ENCODE measurements at regions not wholly inside any gene's neighbourhood (a gene's known extent, or its start where the extent isn't known, plus 50 kb on each side); places are given as distances from the start of the nearest gene placed in this dataset.

- peak; percentile 82 for DNase-seq
Observed at GRCh38 chr2:44825702-44826101, 115.8 kb upstream of the SIX3 start.

DNA sequence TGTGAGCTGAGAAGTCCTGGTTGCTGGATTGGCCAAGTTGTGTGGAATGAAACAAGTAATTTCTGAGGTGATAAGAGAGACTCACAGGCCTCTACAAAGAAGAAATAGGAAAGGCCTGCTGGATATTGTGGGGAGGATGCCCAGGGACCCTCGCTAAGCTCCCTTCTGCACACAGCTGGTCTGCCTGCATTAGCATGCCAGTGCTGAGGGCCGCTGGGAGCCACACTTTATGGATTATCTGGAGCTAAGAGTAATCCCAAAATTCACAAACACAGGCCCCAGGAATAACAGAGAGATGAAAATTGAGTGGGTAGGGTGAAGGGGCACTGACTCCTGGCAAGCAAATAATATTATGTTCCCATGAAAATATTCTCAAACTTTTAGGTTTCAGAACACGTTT lies 114.9 kb upstream of the SIX3 start:
- no peak for DNase-seq

GRCh38 chr2:44829771-44830170 lies 111.7 kb upstream of the SIX3 start:
- DNase-seq, result no peak

DNA sequence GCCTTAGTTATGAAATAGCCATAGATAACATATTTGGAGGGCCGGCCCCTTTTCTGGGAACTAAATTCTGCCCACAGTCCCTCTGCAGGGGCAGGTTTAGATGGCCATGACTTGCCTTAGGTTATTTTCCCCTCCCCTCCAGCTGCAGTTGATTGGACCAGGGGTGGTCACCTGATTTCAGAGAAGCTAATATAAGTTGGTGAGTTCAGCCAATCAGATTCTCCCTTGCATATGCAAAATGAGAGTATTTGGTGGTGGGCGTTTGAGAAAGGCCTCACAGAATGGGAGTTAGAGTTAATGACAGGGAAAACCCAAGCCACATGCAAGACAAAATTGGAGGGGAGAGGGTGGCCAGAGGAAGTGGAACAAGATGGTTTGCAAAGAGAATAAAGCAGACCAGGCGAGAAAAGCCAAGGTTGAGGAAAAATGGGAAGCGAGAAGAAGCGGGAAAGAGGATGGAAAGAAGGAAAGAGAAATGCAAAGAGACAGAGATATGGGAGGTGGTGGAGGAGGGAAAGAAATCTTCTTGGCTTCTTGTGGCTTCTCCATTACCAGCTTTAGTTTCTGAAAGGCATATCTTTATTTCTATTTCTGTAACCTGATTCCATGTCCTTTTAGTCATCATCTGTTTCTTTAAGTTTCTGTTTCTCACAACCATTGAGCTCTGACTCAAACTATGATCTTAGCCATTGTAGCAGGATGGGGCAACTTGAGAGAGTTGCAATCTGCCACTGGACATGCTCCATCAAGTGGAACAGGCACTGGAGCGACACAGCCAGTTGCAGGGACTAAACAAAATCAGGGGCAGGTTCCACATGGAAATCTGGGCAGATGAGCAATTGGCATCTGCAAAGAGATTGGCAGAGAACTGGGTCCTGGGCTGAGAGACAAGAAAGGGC lies 108.1 kb upstream of the SIX3 start:
- DNase-seq, result no peak

- DNase-seq, result no peak
Observed at GRCh38 chr2:44834656-44835055, 106.8 kb upstream of the SIX3 start.

GRCh38 chr2:44836174-44836573 lies 105.3 kb upstream of the SIX3 start:
- DNase-seq, result no peak

- no peak for DNase-seq
Observed at GRCh38 chr2:44836916-44837315, 104.6 kb upstream of the SIX3 start.

GRCh38 chr2:44838116-44838790 lies 103.2 kb upstream of the SIX3 start:
- no peak for DNase-seq

DNA sequence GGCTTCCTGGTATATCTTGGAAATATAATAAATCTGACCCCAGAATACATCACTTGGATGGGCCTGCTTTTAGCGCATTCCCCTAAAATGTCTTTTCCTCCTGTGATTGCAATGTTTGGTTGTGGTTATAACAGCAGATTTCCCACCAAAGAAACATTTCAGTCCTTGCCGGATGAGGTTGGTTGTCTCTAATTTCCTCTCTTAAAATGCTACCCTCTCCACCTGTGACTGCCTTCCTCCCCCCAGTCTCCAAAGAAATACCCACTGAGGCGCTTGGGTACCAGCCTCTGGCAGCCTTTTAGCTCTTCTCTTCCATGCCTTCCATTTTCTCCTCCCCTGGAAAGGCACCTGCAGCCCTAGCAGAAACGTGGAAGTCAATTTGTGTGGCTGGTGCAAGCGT lies 102.1 kb upstream of the SIX3 start:
- DNase-seq, result no peak

DNA sequence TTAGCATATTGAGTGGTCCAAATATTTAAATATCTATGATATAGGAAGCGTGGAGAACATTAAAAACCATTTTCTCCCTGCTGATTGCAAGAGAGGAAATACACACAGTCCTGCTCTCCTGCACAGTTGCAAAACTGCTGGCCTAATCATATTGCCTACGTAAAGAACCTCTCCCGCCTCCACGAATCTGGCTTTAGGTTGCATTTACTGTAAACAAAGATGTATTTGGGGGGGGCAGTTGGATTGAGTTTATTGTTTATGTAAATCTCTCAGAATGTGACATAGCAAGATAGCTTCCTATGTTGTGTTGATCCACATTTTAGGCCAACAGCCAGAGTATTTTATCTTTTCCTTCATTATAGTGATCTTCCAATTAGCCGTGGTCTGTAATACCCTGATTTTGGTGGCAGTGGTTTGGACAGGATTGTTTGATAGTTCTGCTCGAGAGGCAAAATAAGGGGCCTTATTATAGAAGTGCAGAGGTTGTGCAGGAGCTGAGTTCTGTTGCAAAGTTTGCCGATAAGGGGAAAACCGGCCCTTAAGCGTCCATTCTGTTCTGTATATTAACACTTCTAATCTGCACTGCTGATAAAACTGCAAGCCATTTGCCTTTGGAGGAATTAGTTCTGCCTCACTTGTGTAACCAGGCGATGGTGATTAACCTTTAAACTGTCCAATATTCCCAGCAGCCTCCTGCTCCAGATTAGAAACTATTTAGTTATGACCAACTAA lies 101.6 kb upstream of the SIX3 start:
- no peak for DNase-seq

GRCh38 chr2:44840503-44840850 lies 101.0 kb upstream of the SIX3 start:
- DNase-seq, result no peak

GRCh38 chr2:44843086-44843485 lies 98.4 kb upstream of the SIX3 start:
- DNase-seq, result no peak

- no peak for DNase-seq
Observed at GRCh38 chr2:44843641-44844310, 97.7 kb upstream of the SIX3 start.

- no peak for DNase-seq
Observed at GRCh38 chr2:44844651-44845270, 96.7 kb upstream of the SIX3 start.

GRCh38 chr2:44848026-44848425 lies 93.5 kb upstream of the SIX3 start:
- no peak for DNase-seq

GRCh38 chr2:44850016-44850415 lies 91.5 kb upstream of the SIX3 start:
- no peak for DNase-seq

DNA sequence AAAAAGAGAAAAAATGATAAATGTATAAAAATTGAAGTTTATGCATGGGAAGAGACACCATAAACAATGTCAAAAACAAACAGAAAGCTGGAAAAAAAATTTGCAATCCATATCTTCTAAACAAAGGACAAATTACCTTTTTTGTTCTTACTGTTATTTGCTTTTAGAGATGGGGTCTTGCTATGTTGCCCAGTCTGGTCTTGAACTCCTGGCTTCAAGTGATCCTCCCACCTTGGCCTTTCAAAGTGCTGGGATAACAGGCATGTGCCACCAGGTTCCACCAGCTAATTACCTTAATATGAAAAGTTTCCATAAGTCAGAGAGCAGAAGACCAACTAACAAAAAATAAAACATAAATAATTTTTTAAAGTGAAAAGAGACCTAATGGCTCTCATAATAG lies 90.0 kb upstream of the SIX3 start:
- DNase-seq, result no peak

DNA sequence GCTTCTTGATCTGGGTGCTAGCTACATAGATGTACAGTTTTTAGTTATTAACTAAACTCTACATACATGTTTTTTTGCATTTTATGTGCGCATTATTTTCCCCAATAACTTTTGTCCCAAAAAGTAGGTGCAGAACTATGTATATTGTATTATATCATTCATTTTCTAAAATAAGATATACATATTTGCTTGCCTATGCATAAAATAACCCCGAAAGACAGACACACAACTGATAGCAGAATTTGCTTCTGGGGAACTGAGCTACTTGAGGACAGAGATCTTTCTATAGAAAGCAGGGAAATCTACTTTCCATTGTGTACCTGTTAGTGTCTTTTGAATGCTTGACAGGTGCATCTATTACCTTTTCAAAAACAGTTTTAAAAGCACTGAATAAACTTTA lies 88.9 kb upstream of the SIX3 start:
- no peak for DNase-seq

DNA sequence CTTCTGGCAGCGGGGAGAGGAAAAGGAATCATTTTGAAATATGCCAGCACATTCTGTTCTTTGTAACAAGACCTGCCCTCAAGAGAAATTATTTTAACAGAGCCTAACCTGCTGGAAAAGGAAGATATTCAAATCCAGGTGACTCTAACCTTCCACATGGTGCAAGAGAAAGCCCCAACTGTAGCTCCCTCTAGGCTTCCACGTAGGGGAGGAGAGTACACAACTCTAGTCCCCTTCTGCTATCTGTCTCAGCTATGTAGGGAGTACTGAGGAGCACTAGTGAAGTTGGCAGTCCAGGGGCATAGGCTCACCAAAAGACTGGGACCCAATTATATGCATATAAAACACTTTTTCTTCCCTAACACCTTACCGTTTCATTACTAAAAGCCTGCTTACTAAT lies 82.2 kb upstream of the SIX3 start:
- DNase-seq, result no peak

GRCh38 chr2:44866152-44866551 lies 75.3 kb upstream of the SIX3 start:
- no peak for DNase-seq

DNA sequence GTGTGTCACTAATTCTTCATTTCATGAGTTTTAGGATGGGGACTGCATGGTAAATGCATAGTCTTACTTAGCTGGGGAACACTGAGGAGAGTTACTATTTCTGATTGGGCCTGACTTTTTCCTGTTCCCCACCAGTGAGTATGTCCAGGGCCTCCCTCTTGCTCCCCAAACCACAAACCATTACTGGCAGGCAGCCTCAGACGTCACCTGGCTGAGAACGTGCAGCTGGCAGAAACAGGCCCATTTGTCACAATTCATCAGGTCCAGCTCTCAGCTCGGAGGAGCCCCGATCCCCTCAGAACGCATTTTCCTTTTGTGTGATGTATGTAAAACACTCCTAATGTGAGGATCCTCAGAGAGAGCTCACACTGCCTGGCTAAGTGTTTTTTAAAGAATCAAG lies 71.7 kb upstream of the SIX3 start:
- no peak for DNase-seq

GRCh38 chr2:44877417-44877816 lies 64.1 kb upstream of the SIX3 start:
- DNase-seq, result no peak

All from NCI-H2171 (cell line).